GM12878 (cell line): ENCODE measurements at regions not wholly inside any gene's neighbourhood (a gene's known extent, or its start where the extent isn't known, plus 50 kb on each side); places are given as distances from the start of the nearest gene placed in this dataset.

Source experiments
- ATAC-seq: fragments of 200-7000 bp; cut with Tn5 transposase; 3 replicates; pipeline ENCODE4 v1.9.1; 2020; ENCODE audit warnings: mild to moderate bottlenecking, moderate library complexity
- BruUV-seq: library from RNA; stranded (reverse); fragments of 400-500 nt; replicated peaks from 2 replicates; lab custom pipeline; 2021; lab: Mats Ljungman, UMichigan
- CTCF ChIA-PET: fragments of 300-600 bp; sonication (Branson Sonifier 250); formaldehyde crosslinking; extraction: SDS; loops from one replicate; lab custom pipeline; 2021; ENCODE audit warnings: inconsistent platforms; lab: Yijun Ruan, JAX
- POLR2A ChIA-PET: fragments of 350-600 bp; formaldehyde crosslinking; extraction: SDS; loops from one replicate; lab custom pipeline; 2021; ENCODE audit warnings: inconsistent platforms; lab: Charles Lee
- RAD21 ChIA-PET: fragments of 300-600 bp; sonication (Branson Sonifier 250); formaldehyde crosslinking; loops from one replicate; lab custom pipeline; 2023; ENCODE audit warnings: antibody characterized with exemption; ENCODE audit not compliant: unreplicated experiment; lab: Charles Lee
- SMC1A ChIA-PET: fragments of 300-600 bp; sonication (Branson Sonifier 250); formaldehyde crosslinking; loops from one replicate; lab custom pipeline; 2023; ENCODE audit not compliant: unreplicated experiment, uncharacterized antibody; lab: Charles Lee
- DNase-seq: peaks from one replicate; pipeline ENCODE4 v3.0.0-alpha.2; 2011; ENCODE audit warnings: low read depth, low spot score
- FAIRE-seq: peaks from 3 replicates; lab custom pipeline; 2011; peaks lifted over from hg19 to GRCh38; lab: Jason Lieb, UNC
- H2AFZ ChIP-seq: 2 replicates; pipeline ENCODE4 v1.6.0; 2011; ENCODE audit warnings: low read depth, low read length, control low read depth; ENCODE audit not compliant: control insufficient read depth
- H3K27ac ChIP-seq: 2 replicates; pipeline ENCODE4 v1.5.1; 2011; ENCODE audit warnings: control low read depth; ENCODE audit not compliant: control insufficient read depth, insufficient read depth
- H3K27me3 ChIP-seq, 2 experiments: replicated peaks in 1 of 2; 2 replicates each; pipeline versions ENCODE4 v1.6.0 to v1.6.1; 2011; ENCODE audit warnings: low read length in 1 of 2; ENCODE audit not compliant: control insufficient read depth in 2 of 2, insufficient read depth in 2 of 2
- H3K36me3 ChIP-seq, 2 experiments: 2 replicates each; pipeline ENCODE4 v1.5.1; 2011; ENCODE audit warnings: low read length in 1 of 2; ENCODE audit not compliant: control insufficient read depth in 2 of 2, insufficient read depth in 2 of 2
- H3K4me1 ChIP-seq: 2 replicates; pipeline ENCODE4 v1.6.1; 2011; ENCODE audit warnings: mild to moderate bottlenecking, low read length, moderate library complexity, mixed read lengths; ENCODE audit not compliant: control insufficient read depth, insufficient read depth
- H3K4me2 ChIP-seq: 2 replicates; pipeline ENCODE4 v1.6.0; 2011; ENCODE audit warnings: control low read depth; ENCODE audit not compliant: control insufficient read depth, insufficient read depth
- H3K4me3 ChIP-seq: fragments of 200-600 bp; sonication (generic); 2 replicates; pipeline ENCODE4 v1.5.1; 2016
- H3K79me2 ChIP-seq: 2 replicates; pipeline ENCODE4 v1.6.0; 2011; ENCODE audit warnings: low read length; ENCODE audit not compliant: control insufficient read depth, insufficient read depth
- H3K9ac ChIP-seq: 2 replicates; pipeline ENCODE4 v1.8.0; 2011; ENCODE audit warnings: low read length, control low read depth, mixed read lengths; ENCODE audit not compliant: control insufficient read depth, insufficient read depth
- H3K9me3 ChIP-seq: replicated peaks from 3 replicates; pipeline ENCODE4 v1.5.1; 2011; ENCODE audit warnings: mild to moderate bottlenecking, low read length; ENCODE audit not compliant: control insufficient read depth, insufficient read depth
- H4K20me1 ChIP-seq: 2 replicates; pipeline ENCODE4 v1.6.0; 2011; ENCODE audit not compliant: control insufficient read depth, insufficient read depth
- BMI1 ChIP-seq: fragments of 450-650 bp; IDR thresholded peaks from 2 replicates; pipeline ENCODE4 v1.6.1; 2016; ENCODE audit warnings: mild to moderate bottlenecking, moderate library complexity, borderline replicate concordance
- CBFB ChIP-seq: IDR thresholded peaks from 2 replicates; pipeline ENCODE4 v1.6.1; 2016; ENCODE audit warnings: antibody characterized with exemption, low read depth
- CREM ChIP-seq: IDR thresholded peaks from 2 replicates; pipeline ENCODE4 v1.6.1; 2014; ENCODE audit warnings: antibody characterized with exemption, low read depth
- EED ChIP-seq: sonication (generic); IDR thresholded peaks from 2 replicates; pipeline ENCODE4 v1.6.1; 2016; ENCODE audit warnings: antibody characterized with exemption, low read depth
- ESRRA ChIP-seq: IDR thresholded peaks from 2 replicates; pipeline ENCODE4 v1.6.1; 2012; ENCODE audit warnings: mild to moderate bottlenecking, low read length, improper control_type of control experiment
- FOS ChIP-seq: IDR thresholded peaks from 3 replicates; pipeline ENCODE4 v1.6.1; 2011; ENCODE audit warnings: borderline replicate concordance; ENCODE audit not compliant: insufficient read length; ENCODE audit errors: extremely low read depth
- JUNB ChIP-seq: IDR thresholded peaks from 2 replicates; pipeline ENCODE4 v1.6.1; 2016; ENCODE audit warnings: antibody characterized with exemption, mild to moderate bottlenecking
- MTA3 ChIP-seq: IDR thresholded peaks from 2 replicates; pipeline ENCODE4 v1.6.1; 2012; ENCODE audit warnings: low read length, inconsistent platforms, borderline replicate concordance
- NFIC ChIP-seq: IDR thresholded peaks from 2 replicates; pipeline ENCODE4 v1.6.1; 2012; ENCODE audit warnings: low read depth, mild to moderate bottlenecking, inconsistent platforms, low read length, moderate library complexity
- PAX5 ChIP-seq: IDR thresholded peaks from 2 replicates; pipeline ENCODE4 v1.6.1; 2011; ENCODE audit warnings: low read depth, low read length, borderline replicate concordance
- POLR2A ChIP-seq: IDR thresholded peaks from 2 replicates; pipeline ENCODE4 v1.6.1; 2011; ENCODE audit warnings: low read depth, mild to moderate bottlenecking, low read length
- TARDBP ChIP-seq: IDR thresholded peaks from 2 replicates; pipeline ENCODE4 v1.6.1; 2016; ENCODE audit warnings: borderline replicate concordance
- YY1 ChIP-seq: IDR thresholded peaks from 2 replicates; pipeline ENCODE4 v1.6.1; 2011; ENCODE audit warnings: low read depth, mild to moderate bottlenecking, low read length
- ZNF207 ChIP-seq: fragments of 450-650 bp; IDR thresholded peaks from 2 replicates; pipeline ENCODE4 v1.6.1; 2014; ENCODE audit warnings: antibody characterized with exemption, mild to moderate bottlenecking, borderline replicate concordance
- WGBS: methylation state at CpG from one replicate; pipeline ENCODE4 v1.1.6; 2016; ENCODE audit warnings: low lambda C conversion rate; ENCODE audit not compliant: insufficient replicate concordance, insufficient coverage; ENCODE audit errors: missing lambda C conversion rate; 5-methylcytosine and 5-hydroxymethylcytosine counted together
- in situ Hi-C: fragments of 300-500 bp; cut with MboI; formaldehyde crosslinking; loops from 9 replicates; pipeline ENCODE4 v1.14.3; 2018; ENCODE audit warnings: mixed read lengths
- intact Hi-C: fragments of 100-400 bp; cut with micrococcal nuclease; formaldehyde crosslinking; loops from one replicate; pipeline ENCODE4 v1.14.2; 2022; ENCODE audit not compliant: unreplicated experiment
- TF ChIP-seq, protein P1 (sequence below): fragments of 450-650 bp; IDR thresholded peaks from 2 replicates; pipeline ENCODE4 v1.6.1; 2018; ENCODE audit warnings: mild to moderate bottlenecking, low read depth, moderate library complexity; ENCODE audit not compliant: partially characterized antibody
- TF ChIP-seq, protein P2 (sequence below): fragments of 450-650 bp; formaldehyde crosslinking; IDR thresholded peaks from 2 replicates; pipeline ENCODE4 v1.4.0; 2022; ENCODE audit warnings: mild to moderate bottlenecking, moderate library complexity
- TF ChIP-seq, protein P3 (sequence below), 3 experiments: IDR thresholded peaks in 2 of 3; conservative IDR thresholded peaks in 1 of 3; 2 replicates each; pipeline ENCODE4 v1.5.1; 2011; ENCODE audit warnings: low read depth in 3 of 3, low read length in 3 of 3, mild to moderate bottlenecking in 3 of 3, control low read depth in 2 of 3, moderate library complexity in 2 of 3, inconsistent platforms in 1 of 3, mixed read lengths in 1 of 3; ENCODE audit not compliant: control insufficient read depth in 2 of 3, insufficient read depth in 1 of 3; ENCODE audit errors: extremely low read depth in 1 of 3

DNA sequence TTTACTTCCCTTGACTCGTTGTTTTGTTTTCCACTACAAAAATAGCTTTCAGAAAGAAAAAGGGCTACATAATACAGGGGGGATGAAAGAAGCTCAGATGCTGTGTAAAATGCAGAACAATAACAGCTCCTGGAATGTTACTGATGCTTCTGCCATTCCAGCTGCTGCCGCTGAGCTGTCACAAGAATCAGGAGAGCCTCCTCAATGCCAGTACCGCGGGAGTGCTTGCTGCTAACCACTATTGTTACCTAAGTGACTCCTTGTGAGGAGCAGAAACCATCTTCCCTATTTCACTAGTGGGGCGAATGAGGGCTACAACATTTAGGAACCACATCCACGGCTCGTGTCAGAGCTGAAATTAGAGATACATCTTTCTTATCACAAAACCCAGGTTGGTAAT is 384.8 kb downstream of the GALR1 start (continued):
- TF ChIP-seq, protein P1, sequence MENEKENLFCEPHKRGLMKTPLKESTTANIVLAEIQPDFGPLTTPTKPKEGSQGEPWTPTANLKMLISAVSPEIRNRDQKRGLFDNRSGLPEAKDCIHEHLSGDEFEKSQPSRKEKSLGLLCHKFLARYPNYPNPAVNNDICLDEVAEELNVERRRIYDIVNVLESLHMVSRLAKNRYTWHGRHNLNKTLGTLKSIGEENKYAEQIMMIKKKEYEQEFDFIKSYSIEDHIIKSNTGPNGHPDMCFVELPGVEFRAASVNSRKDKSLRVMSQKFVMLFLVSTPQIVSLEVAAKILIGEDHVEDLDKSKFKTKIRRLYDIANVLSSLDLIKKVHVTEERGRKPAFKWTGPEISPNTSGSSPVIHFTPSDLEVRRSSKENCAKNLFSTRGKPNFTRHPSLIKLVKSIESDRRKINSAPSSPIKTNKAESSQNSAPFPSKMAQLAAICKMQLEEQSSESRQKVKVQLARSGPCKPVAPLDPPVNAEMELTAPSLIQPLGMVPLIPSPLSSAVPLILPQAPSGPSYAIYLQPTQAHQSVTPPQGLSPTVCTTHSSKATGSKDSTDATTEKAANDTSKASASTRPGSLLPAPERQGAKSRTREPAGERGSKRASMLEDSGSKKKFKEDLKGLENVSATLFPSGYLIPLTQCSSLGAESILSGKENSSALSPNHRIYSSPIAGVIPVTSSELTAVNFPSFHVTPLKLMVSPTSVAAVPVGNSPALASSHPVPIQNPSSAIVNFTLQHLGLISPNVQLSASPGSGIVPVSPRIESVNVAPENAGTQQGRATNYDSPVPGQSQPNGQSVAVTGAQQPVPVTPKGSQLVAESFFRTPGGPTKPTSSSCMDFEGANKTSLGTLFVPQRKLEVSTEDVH: no peak
- TF ChIP-seq MTA3 (no peak), NFIC (no peak)

DNA sequence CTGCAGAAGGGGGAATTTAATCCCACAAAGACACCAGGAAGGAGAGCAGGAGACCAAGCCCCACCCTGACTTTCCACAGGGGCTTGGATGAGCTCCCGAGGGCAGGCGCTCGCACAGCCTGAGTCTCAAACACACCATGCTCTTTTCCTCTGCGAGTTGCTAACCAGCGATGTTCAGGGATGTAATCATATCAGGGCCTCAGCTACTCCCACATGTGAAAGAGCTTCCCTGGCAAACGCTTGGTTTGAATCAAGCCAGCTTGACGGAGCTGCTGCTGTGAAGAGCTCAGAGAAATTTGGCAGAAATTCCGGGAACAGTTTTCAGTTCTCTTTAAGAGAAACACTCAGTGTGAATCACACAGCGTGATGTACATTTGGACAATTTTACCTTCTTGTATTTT is 385.8 kb downstream of the GALR1 start:
- Histone ChIP-seq H3K4me2 (no peak overlapping the region), H3K4me1 (no peaks in the 10 kb centered on the region), H3K9ac (no peak overlapping the region), H3K4me3 (no peak overlapping the region), H3K27ac (no peak overlapping the region), H3K27me3 (no peaks in the 10 kb centered on the region), H3K36me3 (no peaks in the 10 kb centered on the region), H2AFZ (no peak overlapping the region), H3K9me3 (no peaks in the 10 kb centered on the region), H4K20me1 (no peaks in the 10 kb centered on the region), H3K79me2 (no peaks in the 10 kb centered on the region)
- FAIRE-seq: no peak
- ChIA-PET CTCF (interaction anchor here (1.0 kb wide), 1 partner anchor 12 kb away, joined by 3 read pairs; no protein-coding TSS in a partner anchor), POLR2A (no interaction called here), SMC1A (no interaction called here), RAD21 (no interaction called here)
- WGBS: 28% methylated on average over 9 of the region's 9 CpGs
- intact Hi-C loops: no loop called here
- DNase-seq: no peak
- ATAC-seq: no peak
- BruUV-seq: no TSS peak
- in situ Hi-C loops: no loop called here
- TF ChIP-seq CREM (no peak), ZNF207 (no peak), JUNB (no peak), ESRRA (no peak), EED (no peak), YY1 (no peak), BMI1 (no peak), FOS (no peak), CBFB (no peak), TARDBP (no peak), PAX5 (no peak), POLR2A (no peak)
- TF ChIP-seq, protein P2, sequence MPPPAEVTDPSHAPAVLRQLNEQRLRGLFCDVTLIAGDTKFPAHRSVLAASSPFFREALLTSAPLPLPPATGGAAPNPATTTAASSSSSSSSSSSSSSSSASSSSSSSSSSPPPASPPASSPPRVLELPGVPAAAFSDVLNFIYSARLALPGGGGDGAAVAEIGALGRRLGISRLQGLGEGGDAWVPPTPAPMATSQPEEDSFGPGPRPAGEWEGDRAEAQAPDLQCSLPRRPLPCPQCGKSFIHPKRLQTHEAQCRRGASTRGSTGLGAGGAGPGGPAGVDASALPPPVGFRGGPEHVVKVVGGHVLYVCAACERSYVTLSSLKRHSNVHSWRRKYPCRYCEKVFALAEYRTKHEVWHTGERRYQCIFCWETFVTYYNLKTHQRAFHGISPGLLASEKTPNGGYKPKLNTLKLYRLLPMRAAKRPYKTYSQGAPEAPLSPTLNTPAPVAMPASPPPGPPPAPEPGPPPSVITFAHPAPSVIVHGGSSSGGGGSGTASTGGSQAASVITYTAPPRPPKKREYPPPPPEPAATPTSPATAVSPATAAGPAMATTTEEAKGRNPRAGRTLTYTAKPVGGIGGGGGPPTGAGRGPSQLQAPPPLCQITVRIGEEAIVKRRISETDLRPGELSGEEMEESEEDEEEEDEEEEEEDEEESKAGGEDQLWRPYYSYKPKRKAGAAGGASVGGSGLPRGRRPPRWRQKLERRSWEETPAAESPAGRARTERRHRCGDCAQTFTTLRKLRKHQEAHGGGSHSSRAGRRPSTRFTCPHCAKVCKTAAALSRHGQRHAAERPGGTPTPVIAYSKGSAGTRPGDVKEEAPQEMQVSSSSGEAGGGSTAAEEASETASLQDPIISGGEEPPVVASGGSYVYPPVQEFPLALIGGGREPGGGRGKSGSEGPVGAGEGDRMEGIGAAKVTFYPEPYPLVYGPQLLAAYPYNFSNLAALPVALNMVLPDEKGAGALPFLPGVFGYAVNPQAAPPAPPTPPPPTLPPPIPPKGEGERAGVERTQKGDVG (CRISPR knock-in tag): no peak
- TF ChIP-seq, protein P3, sequence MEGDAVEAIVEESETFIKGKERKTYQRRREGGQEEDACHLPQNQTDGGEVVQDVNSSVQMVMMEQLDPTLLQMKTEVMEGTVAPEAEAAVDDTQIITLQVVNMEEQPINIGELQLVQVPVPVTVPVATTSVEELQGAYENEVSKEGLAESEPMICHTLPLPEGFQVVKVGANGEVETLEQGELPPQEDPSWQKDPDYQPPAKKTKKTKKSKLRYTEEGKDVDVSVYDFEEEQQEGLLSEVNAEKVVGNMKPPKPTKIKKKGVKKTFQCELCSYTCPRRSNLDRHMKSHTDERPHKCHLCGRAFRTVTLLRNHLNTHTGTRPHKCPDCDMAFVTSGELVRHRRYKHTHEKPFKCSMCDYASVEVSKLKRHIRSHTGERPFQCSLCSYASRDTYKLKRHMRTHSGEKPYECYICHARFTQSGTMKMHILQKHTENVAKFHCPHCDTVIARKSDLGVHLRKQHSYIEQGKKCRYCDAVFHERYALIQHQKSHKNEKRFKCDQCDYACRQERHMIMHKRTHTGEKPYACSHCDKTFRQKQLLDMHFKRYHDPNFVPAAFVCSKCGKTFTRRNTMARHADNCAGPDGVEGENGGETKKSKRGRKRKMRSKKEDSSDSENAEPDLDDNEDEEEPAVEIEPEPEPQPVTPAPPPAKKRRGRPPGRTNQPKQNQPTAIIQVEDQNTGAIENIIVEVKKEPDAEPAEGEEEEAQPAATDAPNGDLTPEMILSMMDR (IDR thresholded peaks at IDR 0.05 in 2 of 3, conservative IDR thresholded peaks at IDR 0.05 in 1 of 3; ENCODE audit: control insufficient read depth in 2 of 3, extremely low read depth in 1 of 3, insufficient read depth in 1 of 3, low read depth in 3 of 3, low read length in 3 of 3): no peak
